HG03196 (cell line): ENCODE measurements at regions not wholly inside any gene's neighbourhood (a gene's known extent, or its start where the extent isn't known, plus 50 kb on each side); places are given as distances from the start of the nearest gene placed in this dataset.

ENCODE experiments used
- ATAC-seq: cut with Tn5 transposase; IDR thresholded peaks from one replicate; pipeline ENCODE4 v1.9.1; 2021; ENCODE audit not compliant: unreplicated experiment

- ATAC-seq = no peak
These were observed 119.2 kb downstream of the ETAA1 start for GRCh38 chr2:67516362-67516761.

- ATAC-seq = no peak
These were observed 119.9 kb downstream of the ETAA1 start for GRCh38 chr2:67516899-67517530.

- no peak for ATAC-seq
These were observed 125.0 kb downstream of the ETAA1 start for GRCh38 chr2:67522148-67522547.

GRCh38 chr2:67524213-67524612, 127.1 kb downstream of the ETAA1 start:
- ATAC-seq = no peak

GRCh38 chr2:67524777-67525176, 127.6 kb downstream of the ETAA1 start:
- ATAC-seq = no peak

- no peak for ATAC-seq
These were observed 129.2 kb downstream of the ETAA1 start for GRCh38 chr2:67526283-67526682.

- no peak for ATAC-seq
These were observed 131.2 kb downstream of the ETAA1 start for GRCh38 chr2:67528320-67528719.

- no peak for ATAC-seq
These were observed 135.3 kb downstream of the ETAA1 start for GRCh38 chr2:67532387-67532786.

GRCh38 chr2:67534745-67535144, 137.6 kb downstream of the ETAA1 start:
- no peak for ATAC-seq

- ATAC-seq = no peak
These were observed 143.8 kb downstream of the ETAA1 start for GRCh38 chr2:67540962-67541361.

- ATAC-seq = no peak
These were observed 147.2 kb downstream of the ETAA1 start for GRCh38 chr2:67544286-67544685.

- no peak for ATAC-seq
These were observed 151.4 kb downstream of the ETAA1 start for GRCh38 chr2:67548317-67549201.

GRCh38 chr2:67559156-67559555, 162.0 kb downstream of the ETAA1 start:
- ATAC-seq = no peak

GRCh38 chr2:67560771-67561456, 163.8 kb downstream of the ETAA1 start:
- no peak for ATAC-seq

GRCh38 chr2:67561457-67561965, 164.4 kb downstream of the ETAA1 start:
- no peak for ATAC-seq

GRCh38 chr2:67564076-67564475, 166.9 kb downstream of the ETAA1 start:
- no peak for ATAC-seq

GRCh38 chr2:67564626-67565025, 167.5 kb downstream of the ETAA1 start:
- no peak for ATAC-seq

- ATAC-seq = no peak
These were observed 168.1 kb downstream of the ETAA1 start for GRCh38 chr2:67565262-67565661.

GRCh38 chr2:67565761-67566160, 168.6 kb downstream of the ETAA1 start:
- ATAC-seq = no peak

- ATAC-seq = no peak
These were observed 169.2 kb downstream of the ETAA1 start for GRCh38 chr2:67566285-67566684.

- no peak for ATAC-seq
These were observed 170.0 kb downstream of the ETAA1 start for GRCh38 chr2:67566958-67567635.
